ENCODE measurements at regions not wholly inside any gene's neighbourhood (a gene's known extent, or its start where the extent isn't known, plus 50 kb on each side); places are given as distances from the start of the nearest gene placed in this dataset.
"Not testable (repeated sequence)": the region's sequence is repeated elsewhere in the genome, so short reads cannot be mapped to it uniquely, and the experiment has no call there.

GRCh38 chr10:45514291-45515270 is 140.6 kb downstream of the ALOX5 start:
- DNase-seq, result peak; percentile 20

DNA sequence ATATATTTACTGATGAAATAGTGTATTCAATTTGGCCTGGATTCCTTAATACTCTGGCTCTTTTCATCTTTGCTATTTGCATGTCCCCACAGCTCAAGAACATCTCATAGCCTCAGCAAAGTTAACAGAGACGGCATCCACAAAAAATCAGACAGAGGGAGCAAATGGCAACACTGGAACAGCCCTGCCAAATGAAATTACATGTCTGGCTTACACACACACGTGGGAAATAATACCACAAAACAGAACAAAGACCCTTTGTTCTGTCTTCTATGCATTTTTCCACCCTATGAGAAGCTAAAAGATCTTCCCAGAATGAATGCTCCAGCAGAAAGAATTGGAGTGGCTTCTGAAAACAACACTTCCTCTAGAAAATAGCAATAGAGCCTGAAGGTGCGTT is 139.5 kb downstream of the ALOX5 start:
- DNase-seq, result no peak

DNA sequence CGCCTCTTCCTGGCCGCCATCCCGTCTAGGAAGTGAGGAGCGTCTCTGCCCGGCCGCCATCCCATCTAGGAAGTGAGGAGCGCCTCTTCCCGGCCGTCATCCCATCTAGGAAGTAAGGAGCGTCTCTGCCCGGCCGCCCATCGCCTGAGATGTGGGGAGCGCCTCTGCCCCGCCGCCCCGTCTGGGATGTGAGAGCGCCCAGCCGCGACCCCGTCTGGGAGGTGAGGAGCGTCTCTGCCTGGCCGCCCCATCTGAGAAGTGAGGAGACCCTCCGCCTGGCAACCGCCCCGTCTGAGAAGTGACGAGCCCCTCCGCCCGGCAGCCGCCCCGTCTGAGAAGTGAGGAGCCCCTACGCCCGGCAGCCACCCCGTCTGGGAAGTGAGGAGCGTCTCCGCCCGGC is 137.9 kb downstream of the ALOX5 start:
- DNase-seq, result not testable (repeated sequence)

DNA sequence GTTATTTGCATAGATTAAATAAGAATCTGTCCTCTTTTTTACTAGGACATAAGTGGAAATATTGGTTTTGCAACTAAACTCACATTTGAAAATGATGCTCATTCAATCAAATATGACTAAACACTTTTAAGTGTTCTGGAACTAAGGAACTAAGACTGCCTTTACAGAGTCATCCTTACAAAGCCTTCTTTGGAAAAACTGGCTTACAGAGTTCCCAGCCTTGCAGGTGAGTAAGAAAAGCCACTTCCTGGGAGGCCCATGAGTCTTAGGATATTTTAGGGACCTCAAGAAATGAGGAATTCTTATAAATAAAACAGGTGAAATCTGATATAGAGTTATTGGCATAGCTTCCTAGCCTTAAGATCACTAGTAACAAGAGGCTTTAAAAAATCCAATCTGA is 135.5 kb downstream of the ALOX5 start:
- no peak for DNase-seq

DNA sequence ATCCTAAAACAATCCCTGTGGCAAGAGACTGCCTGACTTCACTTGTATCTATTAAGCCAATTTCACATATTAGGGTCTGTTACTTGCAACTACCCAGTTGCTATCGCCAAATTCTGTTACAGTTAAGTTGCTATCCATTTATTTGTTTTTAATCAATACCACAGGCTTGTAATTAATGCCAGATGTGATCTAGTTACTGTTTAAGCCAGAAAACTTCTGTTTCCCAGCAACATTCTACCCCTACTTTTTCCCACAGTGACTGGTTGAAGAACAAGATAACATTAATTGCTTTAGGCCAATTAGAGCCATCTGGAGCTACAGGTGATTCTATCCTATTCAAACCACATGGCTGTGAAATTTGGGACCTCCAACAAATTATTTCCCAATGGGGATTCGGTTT is 131.3 kb downstream of the ALOX5 start:
- peak; percentile 46 for DNase-seq

- DNase-seq, result no peak
Measured at GRCh38 chr10:45502458-45502857, 128.4 kb downstream of the ALOX5 start.

DNA sequence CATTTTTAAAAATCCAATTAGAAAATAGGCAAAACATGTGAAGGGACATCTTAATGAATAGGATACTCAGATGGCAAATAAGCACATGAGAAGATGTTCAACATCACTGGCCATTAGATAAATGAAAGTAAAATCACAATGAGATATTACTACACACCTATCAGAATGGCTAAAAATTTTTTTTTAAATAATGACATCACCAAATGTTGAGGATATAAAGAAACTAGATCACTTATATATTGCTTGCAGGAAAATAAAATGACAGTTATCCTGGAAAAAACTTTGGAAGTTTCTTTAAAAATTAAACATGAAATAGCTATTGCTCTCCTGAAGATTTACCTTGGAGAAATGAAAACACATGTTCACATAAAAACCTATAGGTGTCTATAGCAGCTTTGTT is 127.8 kb downstream of the ALOX5 start:
- no peak for DNase-seq

DNA sequence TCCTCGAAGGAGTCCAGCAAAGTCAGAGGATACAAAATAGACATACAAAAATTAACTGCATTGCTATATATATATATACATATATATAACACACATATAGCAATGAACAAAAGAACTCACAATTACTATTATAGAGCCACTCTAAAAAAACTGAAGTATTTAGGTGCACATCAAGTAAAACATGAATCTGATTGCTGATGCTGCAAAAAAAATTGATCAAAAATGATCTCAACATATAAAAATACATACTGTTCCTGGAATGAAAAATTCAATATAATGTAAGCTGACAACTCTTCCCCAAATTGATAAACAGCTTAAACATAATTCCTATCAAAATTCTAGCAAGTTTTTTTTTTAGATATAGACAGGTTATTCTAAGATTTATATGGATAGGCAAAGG is 126.8 kb downstream of the ALOX5 start:
- DNase-seq, result no peak

DNA sequence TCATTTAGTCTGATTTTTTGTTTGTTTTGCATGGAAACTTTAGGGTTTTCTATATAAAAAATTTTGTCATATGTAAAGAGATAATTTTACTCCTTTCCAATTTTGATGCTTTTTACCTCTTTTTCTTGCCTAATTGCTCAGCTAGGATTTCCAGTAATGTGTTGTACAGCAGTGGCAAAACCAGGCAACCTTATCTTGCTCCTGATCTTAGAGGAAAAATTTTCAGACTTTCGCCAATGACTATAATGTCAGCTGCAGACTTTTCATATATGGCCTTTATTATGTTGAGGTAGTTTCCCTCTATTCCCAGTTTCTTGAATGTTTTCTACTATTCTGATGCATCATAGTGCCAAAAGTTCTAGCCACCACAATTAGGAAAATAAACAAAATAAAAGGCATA is 126.3 kb downstream of the ALOX5 start:
- DNase-seq, result no peak

GRCh38 chr10:45495438-45496152 is 121.6 kb downstream of the ALOX5 start:
- DNase-seq, result no peak

Measured in DMS 273 treated with DMSO at 0.1 percent for 48 hours (cell line).